HL-60 (cell line): ENCODE measurements at regions not wholly inside any gene's neighbourhood (a gene's known extent, or its start where the extent isn't known, plus 50 kb on each side); places are given as distances from the start of the nearest gene placed in this dataset.

ENCODE experiments used
- DNase-seq, 2 experiments: peaks; one replicate each; pipeline ENCODE4 v3.0.0-alpha.2; 2010 to 2020; ENCODE audit warnings: low read depth in 1 of 2, low spot score in 1 of 2
- H3K27ac ChIP-seq: fragments of 250-450 bp; sonication (Bioruptor Pico); replicated peaks from 2 replicates; pipeline ENCODE4 v1.5.1; 2020; ENCODE audit warnings: mild to moderate bottlenecking, moderate library complexity
- H3K27me3 ChIP-seq: fragments of 250-450 bp; sonication (Bioruptor Pico); 2 replicates; pipeline ENCODE4 v1.5.1; 2021; ENCODE audit warnings: mild to moderate bottlenecking, moderate library complexity; ENCODE audit not compliant: insufficient read depth, poor library complexity, severe bottlenecking
- H3K4me3 ChIP-seq: replicated peaks from 2 replicates; pipeline ENCODE4 v1.5.1; 2011; ENCODE audit warnings: mild to moderate bottlenecking, control low read depth, low read length; ENCODE audit not compliant: insufficient read depth
- GABPA ChIP-seq: IDR thresholded peaks from 2 replicates; pipeline ENCODE4 v1.6.1; 2012; ENCODE audit warnings: low read depth
- POLR2AphosphoS5 ChIP-seq: IDR thresholded peaks from 2 replicates; pipeline ENCODE4 v1.6.1; 2012; ENCODE audit warnings: low read depth
- SPI1 ChIP-seq: IDR thresholded peaks from 2 replicates; pipeline ENCODE4 v1.6.1; 2012; ENCODE audit warnings: low read depth, mild to moderate bottlenecking, borderline replicate concordance
- TF ChIP-seq, protein P1 (sequence below): IDR thresholded peaks from one replicate; pipeline ENCODE4 v1.5.1; 2011; ENCODE audit warnings: low read length, control low read depth, inconsistent platforms; ENCODE audit not compliant: insufficient read depth
- TF ChIP-seq, protein P2 (sequence below): IDR thresholded peaks from 2 replicates; pipeline ENCODE4 v1.6.1; 2012; ENCODE audit warnings: low read depth; ENCODE audit not compliant: insufficient replicate concordance

DNA sequence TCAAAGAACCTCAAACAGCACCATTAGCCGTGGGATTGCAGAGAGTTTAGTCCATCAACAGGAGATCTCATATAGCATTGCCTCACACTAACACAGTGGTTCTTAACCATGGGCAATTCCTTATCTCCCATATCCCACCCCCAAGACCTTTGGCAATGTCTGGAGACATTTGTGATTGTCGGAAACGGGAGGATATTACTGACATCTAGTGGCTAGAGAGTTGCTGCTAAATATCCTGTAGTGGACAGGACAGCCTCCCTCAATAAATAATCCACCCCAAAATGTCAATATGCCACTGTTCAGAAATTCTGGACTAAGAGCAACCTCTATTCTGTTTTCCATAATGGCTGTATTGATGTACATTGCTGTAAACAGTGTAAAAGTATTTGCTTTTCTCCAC lies 210.1 kb upstream of the CCN2 start:
- Histone ChIP-seq H3K27me3 (peaks cover 2% of the 10 kb centered on the region), H3K4me3 (no peak overlapping the region), H3K27ac (no peak overlapping the region)
- no peak for DNase-seq
- TF ChIP-seq GABPA (no peak), SPI1 (no peak), POLR2AphosphoS5 (no peak)
- TF ChIP-seq, protein P1, sequence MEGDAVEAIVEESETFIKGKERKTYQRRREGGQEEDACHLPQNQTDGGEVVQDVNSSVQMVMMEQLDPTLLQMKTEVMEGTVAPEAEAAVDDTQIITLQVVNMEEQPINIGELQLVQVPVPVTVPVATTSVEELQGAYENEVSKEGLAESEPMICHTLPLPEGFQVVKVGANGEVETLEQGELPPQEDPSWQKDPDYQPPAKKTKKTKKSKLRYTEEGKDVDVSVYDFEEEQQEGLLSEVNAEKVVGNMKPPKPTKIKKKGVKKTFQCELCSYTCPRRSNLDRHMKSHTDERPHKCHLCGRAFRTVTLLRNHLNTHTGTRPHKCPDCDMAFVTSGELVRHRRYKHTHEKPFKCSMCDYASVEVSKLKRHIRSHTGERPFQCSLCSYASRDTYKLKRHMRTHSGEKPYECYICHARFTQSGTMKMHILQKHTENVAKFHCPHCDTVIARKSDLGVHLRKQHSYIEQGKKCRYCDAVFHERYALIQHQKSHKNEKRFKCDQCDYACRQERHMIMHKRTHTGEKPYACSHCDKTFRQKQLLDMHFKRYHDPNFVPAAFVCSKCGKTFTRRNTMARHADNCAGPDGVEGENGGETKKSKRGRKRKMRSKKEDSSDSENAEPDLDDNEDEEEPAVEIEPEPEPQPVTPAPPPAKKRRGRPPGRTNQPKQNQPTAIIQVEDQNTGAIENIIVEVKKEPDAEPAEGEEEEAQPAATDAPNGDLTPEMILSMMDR, result no peak
- TF ChIP-seq, protein P2, sequence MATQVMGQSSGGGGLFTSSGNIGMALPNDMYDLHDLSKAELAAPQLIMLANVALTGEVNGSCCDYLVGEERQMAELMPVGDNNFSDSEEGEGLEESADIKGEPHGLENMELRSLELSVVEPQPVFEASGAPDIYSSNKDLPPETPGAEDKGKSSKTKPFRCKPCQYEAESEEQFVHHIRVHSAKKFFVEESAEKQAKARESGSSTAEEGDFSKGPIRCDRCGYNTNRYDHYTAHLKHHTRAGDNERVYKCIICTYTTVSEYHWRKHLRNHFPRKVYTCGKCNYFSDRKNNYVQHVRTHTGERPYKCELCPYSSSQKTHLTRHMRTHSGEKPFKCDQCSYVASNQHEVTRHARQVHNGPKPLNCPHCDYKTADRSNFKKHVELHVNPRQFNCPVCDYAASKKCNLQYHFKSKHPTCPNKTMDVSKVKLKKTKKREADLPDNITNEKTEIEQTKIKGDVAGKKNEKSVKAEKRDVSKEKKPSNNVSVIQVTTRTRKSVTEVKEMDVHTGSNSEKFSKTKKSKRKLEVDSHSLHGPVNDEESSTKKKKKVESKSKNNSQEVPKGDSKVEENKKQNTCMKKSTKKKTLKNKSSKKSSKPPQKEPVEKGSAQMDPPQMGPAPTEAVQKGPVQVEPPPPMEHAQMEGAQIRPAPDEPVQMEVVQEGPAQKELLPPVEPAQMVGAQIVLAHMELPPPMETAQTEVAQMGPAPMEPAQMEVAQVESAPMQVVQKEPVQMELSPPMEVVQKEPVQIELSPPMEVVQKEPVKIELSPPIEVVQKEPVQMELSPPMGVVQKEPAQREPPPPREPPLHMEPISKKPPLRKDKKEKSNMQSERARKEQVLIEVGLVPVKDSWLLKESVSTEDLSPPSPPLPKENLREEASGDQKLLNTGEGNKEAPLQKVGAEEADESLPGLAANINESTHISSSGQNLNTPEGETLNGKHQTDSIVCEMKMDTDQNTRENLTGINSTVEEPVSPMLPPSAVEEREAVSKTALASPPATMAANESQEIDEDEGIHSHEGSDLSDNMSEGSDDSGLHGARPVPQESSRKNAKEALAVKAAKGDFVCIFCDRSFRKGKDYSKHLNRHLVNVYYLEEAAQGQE, result no peak

DNA sequence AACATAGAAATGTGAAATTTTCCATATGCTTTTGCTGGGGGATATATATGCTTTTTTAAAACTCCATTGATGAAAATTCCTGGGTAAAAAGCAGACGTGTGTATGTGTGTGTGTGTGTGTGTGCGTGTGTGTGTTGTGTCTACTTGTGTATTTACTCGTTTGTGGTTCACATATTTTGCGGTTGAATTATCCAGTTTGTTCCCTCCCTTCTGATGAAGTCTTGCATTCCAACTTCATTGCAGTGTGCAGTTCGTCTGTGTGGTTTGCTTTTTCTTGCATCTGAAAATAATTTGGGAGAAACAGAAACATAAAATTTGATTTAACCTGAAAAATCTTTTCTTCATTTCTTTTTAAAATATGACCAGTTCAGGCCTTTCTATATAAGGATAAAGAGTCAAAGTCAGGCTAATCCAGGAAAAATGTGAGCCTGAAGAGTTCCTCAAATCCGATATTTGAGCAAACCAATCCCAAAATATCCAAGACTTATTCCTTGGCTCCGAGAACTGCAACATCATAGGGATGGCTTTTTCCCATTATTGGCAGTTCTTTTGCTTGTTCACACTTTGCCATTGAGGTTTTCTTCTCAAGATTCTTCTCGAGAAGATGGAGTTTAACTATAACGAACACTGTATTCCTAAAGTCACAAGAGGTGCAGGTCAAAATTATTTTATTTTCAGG lies 202.2 kb upstream of the CCN2 start:
- H3K27me3 ChIP-seq, result peaks cover 2% of the 10 kb centered on the region
- no peak overlapping the region for H3K4me3 ChIP-seq
- H3K27ac ChIP-seq, result no peak overlapping the region
- TF ChIP-seq POLR2AphosphoS5 (no peak), SPI1 (no peak), GABPA (no peak)
- TF ChIP-seq, protein P1, result no peak
- TF ChIP-seq, protein P2, result no peak
- no peak for DNase-seq

DNA sequence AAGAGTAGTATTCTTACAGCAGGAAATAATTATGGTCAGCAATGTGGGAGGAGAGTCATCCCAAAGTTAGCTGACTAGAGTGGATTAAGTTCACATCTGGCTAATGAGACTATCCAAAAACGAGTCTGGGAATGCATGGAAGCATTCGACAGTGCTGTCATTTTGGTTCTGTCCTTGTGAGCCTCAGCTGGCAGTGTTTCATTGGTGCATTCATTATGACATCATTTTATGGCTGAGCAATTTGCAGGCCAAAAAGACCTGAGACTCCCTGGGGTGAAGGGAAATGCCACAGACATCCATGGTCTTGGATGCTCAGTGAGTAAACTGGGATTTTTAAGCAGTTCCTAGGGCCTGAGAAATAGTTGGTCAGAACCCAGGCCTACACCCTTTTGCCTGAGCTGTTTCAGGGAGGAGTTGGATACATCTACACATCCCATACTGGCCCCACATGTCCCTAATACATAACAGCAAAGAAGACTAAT lies 196.4 kb upstream of the CCN2 start:
- DNase-seq, result no peak
- Histone ChIP-seq H3K4me3 (no peak overlapping the region), H3K27ac (no peak overlapping the region), H3K27me3 (no peaks in the 10 kb centered on the region)
- TF ChIP-seq SPI1, result no peak
- no peak for TF ChIP-seq GABPA
- TF ChIP-seq POLR2AphosphoS5, result no peak
- TF ChIP-seq, protein P2, result no peak
- TF ChIP-seq, protein P1, result no peak
